ENCODE measurements at regions not wholly inside any gene's neighbourhood (a gene's known extent, or its start where the extent isn't known, plus 50 kb on each side); places are given as distances from the start of the nearest gene placed in this dataset.

GRCh38 chr11:97332271-97332670 lies 942.5 kb downstream of the JRKL start:
- peaks cover 0 to 2% (median 0%) of the 10 kb centered on the region in 3 donors for H3K9me3 ChIP-seq (ENCODE audit: control extremely low read depth in 1 of 3, control insufficient read depth in 2 of 3, insufficient read depth in 1 of 3, low read length in 2 of 3)
- H3K79me2 ChIP-seq (ENCODE audit: control insufficient read depth, insufficient read depth, low read length) = no peaks in the 10 kb centered on the region
- H4K20me1 ChIP-seq (ENCODE audit: control insufficient read depth, insufficient read depth, low read length, poor library complexity, severe bottlenecking) = no peaks in the 10 kb centered on the region
- H3K36me3 ChIP-seq (replicated peaks in 1 of 2; ENCODE audit: control extremely low read depth in 1 of 2, control insufficient read depth in 1 of 2, extremely low read depth in 1 of 2, insufficient read depth in 2 of 2, low read length in 1 of 2) = no peaks in the 10 kb centered on the region
- WGBS (ENCODE audit: insufficient coverage) = no CpG with 5 or more reads among the region's 2 CpGs
- no peaks in the 10 kb centered on the region for H3K27me3 ChIP-seq (replicated peaks in 1 of 4; ENCODE audit: control extremely low read depth in 1 of 4, control insufficient read depth in 3 of 4, insufficient read depth in 4 of 4, low read length in 3 of 4)
- ChIA-PET CTCF (no interaction called here), POLR2A (no interaction called here)
- H3K4me1 Mint-ChIP-seq = no peaks in the 10 kb centered on the region
- no peak for TF ChIP-seq EZH2 (IDR thresholded peaks at IDR 0.05; ENCODE audit: borderline replicate concordance, insufficient read depth, low read depth, low read length, poor library complexity, severe bottlenecking)
- TF ChIP-seq, protein P1, sequence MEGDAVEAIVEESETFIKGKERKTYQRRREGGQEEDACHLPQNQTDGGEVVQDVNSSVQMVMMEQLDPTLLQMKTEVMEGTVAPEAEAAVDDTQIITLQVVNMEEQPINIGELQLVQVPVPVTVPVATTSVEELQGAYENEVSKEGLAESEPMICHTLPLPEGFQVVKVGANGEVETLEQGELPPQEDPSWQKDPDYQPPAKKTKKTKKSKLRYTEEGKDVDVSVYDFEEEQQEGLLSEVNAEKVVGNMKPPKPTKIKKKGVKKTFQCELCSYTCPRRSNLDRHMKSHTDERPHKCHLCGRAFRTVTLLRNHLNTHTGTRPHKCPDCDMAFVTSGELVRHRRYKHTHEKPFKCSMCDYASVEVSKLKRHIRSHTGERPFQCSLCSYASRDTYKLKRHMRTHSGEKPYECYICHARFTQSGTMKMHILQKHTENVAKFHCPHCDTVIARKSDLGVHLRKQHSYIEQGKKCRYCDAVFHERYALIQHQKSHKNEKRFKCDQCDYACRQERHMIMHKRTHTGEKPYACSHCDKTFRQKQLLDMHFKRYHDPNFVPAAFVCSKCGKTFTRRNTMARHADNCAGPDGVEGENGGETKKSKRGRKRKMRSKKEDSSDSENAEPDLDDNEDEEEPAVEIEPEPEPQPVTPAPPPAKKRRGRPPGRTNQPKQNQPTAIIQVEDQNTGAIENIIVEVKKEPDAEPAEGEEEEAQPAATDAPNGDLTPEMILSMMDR (IDR thresholded peaks at IDR 0.05) = no peak
- H3K9me3 Mint-ChIP-seq (ENCODE audit: insufficient read depth) = no peaks in the 10 kb centered on the region
- no peak overlapping the region for H3K4me3 ChIP-seq (ENCODE audit: control extremely low read depth in 1 of 5, extremely low read depth in 1 of 5, insufficient read depth in 1 of 5, low read depth in 2 of 5, low read length in 4 of 5)
- H3K9ac ChIP-seq (ENCODE audit: low read length) = no peak overlapping the region
- H2AFZ ChIP-seq (ENCODE audit: insufficient read depth, low read depth, low read length, poor library complexity, severe bottlenecking) = no peak overlapping the region
- DNase-seq (no peak), ATAC-seq (ENCODE audit: low read depth) (no peak)
- no peak overlapping the region for H3K4me3 Mint-ChIP-seq
- intact Hi-C loops (cut with micrococcal nuclease) = no loop called here
- H3K4me2 ChIP-seq (replicated peaks; ENCODE audit: low read depth, low read length, poor library complexity, severe bottlenecking) = no peak overlapping the region
- no peak overlapping the region for H3K27ac Mint-ChIP-seq
- no peaks in the 10 kb centered on the region for H3K4me1 ChIP-seq (ENCODE audit: control insufficient read depth in 2 of 2, insufficient read depth in 2 of 2, low read length in 2 of 2)
- no peak overlapping the region for H3K27ac ChIP-seq (ENCODE audit: low read length in 2 of 2)
- H3K27me3 Mint-ChIP-seq = no peaks in the 10 kb centered on the region

DNA sequence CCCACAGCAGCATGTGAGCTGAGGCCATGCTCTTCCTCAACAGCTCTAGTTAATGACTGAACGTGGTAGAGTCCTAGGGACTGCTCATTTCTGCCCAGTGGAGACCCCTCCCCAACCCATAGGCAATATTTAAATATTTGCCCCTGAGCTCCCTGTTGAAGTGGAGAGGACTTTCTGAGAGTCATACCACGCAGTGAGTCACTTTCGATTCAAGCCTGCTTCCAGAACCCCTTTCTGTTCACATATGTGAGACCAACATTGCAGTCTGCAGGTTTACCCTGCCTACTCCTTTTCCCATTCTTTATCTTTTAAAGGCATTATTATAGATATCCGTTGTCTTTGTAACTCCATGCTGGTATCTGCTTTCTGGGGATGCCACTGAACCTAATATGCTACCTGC lies 946.3 kb downstream of the JRKL start:
- POLR2A ChIA-PET = no interaction called here
- Histone ChIP-seq H2AFZ (ENCODE audit: insufficient read depth, low read depth, low read length, poor library complexity, severe bottlenecking) (no peak overlapping the region), H3K27ac (ENCODE audit: low read length in 2 of 2) (no peak overlapping the region), H3K4me2 (replicated peaks; ENCODE audit: low read depth, low read length, poor library complexity, severe bottlenecking) (no peak overlapping the region), H3K9ac (ENCODE audit: low read length) (no peak overlapping the region), H3K9me3 (ENCODE audit: control extremely low read depth in 1 of 3, control insufficient read depth in 2 of 3, insufficient read depth in 1 of 3, low read length in 2 of 3) (no peaks in the 10 kb centered on the region), H3K4me3 (ENCODE audit: control extremely low read depth in 1 of 5, extremely low read depth in 1 of 5, insufficient read depth in 1 of 5, low read depth in 2 of 5, low read length in 4 of 5) (no peak overlapping the region), H4K20me1 (ENCODE audit: control insufficient read depth, insufficient read depth, low read length, poor library complexity, severe bottlenecking) (no peaks in the 10 kb centered on the region), H3K4me1 (ENCODE audit: control insufficient read depth in 2 of 2, insufficient read depth in 2 of 2, low read length in 2 of 2) (no peaks in the 10 kb centered on the region), H3K79me2 (ENCODE audit: control insufficient read depth, insufficient read depth, low read length) (no peaks in the 10 kb centered on the region), H3K27me3 (replicated peaks in 1 of 4; ENCODE audit: control extremely low read depth in 1 of 4, control insufficient read depth in 3 of 4, insufficient read depth in 4 of 4, low read length in 3 of 4) (no peaks in the 10 kb centered on the region), H3K36me3 (replicated peaks in 1 of 2; ENCODE audit: control extremely low read depth in 1 of 2, control insufficient read depth in 1 of 2, extremely low read depth in 1 of 2, insufficient read depth in 2 of 2, low read length in 1 of 2) (no peaks in the 10 kb centered on the region)
- Mint-ChIP-seq H3K4me3 (no peak overlapping the region), H3K27me3 (no peaks in the 10 kb centered on the region), H3K27ac (no peak overlapping the region), H3K4me1 (no peaks in the 10 kb centered on the region), H3K9me3 (ENCODE audit: insufficient read depth) (peaks cover 3% of the 10 kb centered on the region)
- DNase-seq (no peak), ATAC-seq (ENCODE audit: low read depth) (no peak)
- CTCF ChIA-PET = no interaction called here
- intact Hi-C loops (cut with micrococcal nuclease) = no loop called here
- TF ChIP-seq, protein P1 (IDR thresholded peaks at IDR 0.05) = no peak
- TF ChIP-seq EZH2 (IDR thresholded peaks at IDR 0.05; ENCODE audit: borderline replicate concordance, insufficient read depth, low read depth, low read length, poor library complexity, severe bottlenecking) = no peak
- WGBS (ENCODE audit: insufficient coverage) = 83% methylated on average over 1 of the region's 4 CpGs
